SH-SY5Y (cell line): ENCODE measurements at regions not wholly inside any gene's neighbourhood (a gene's known extent, or its start where the extent isn't known, plus 50 kb on each side); places are given as distances from the start of the nearest gene placed in this dataset.

Experiments used
- GATA2 ChIP-seq: IDR thresholded peaks from 2 replicates; pipeline ENCODE4 v1.6.1; 2011; ENCODE audit warnings: mild to moderate bottlenecking, low read depth, low read length
- GATA3 ChIP-seq: IDR thresholded peaks from 2 replicates; pipeline ENCODE4 v1.6.1; 2011; ENCODE audit warnings: low read depth, mild to moderate bottlenecking, low read length, moderate library complexity

GRCh38 chr11:111021131-111021530, 224.4 kb upstream of the POU2AF2 start:
- no peak for TF ChIP-seq GATA2
- TF ChIP-seq GATA3: no peak
